Panc1 (cell line): ENCODE measurements at regions not wholly inside any gene's neighbourhood (a gene's known extent, or its start where the extent isn't known, plus 50 kb on each side); places are given as distances from the start of the nearest gene placed in this dataset.

ENCODE experiments used
- ATAC-seq: fragments of 200-7000 bp; cut with Tn5 transposase; 2 replicates; pipeline ENCODE4 v1.9.1; 2020; ENCODE audit warnings: mild to moderate bottlenecking, moderate library complexity
- BruUV-seq: library from RNA; stranded (reverse); fragments of 400-500 nt; replicated peaks from 2 replicates; lab custom pipeline; 2021; lab: Mats Ljungman, UMichigan
- CTCF ChIA-PET: fragments of 300-600 bp; sonication (Branson Sonifier 250); formaldehyde crosslinking; loops from one replicate; lab custom pipeline; 2022; ENCODE audit warnings: antibody characterized with exemption; lab: Charles Lee
- POLR2A ChIA-PET: fragments of 300-600 bp; sonication (Branson Sonifier 250); formaldehyde crosslinking; loops from one replicate; lab custom pipeline; 2022; ENCODE audit warnings: antibody characterized with exemption; lab: Charles Lee
- DNase-seq: peaks from one replicate; pipeline ENCODE4 v3.0.0-alpha.2; 2010; ENCODE audit warnings: low read depth, low spot score
- H3K27ac ChIP-seq: 2 replicates; pipeline ENCODE4 v1.5.1; 2011; ENCODE audit warnings: mild to moderate bottlenecking, low read length, inconsistent platforms
- H3K27me3 ChIP-seq: fragments of 200-500 bp; sonication (Bioruptor generic); 2 replicates; pipeline ENCODE4 v1.6.0; 2014; ENCODE audit warnings: low read length, inconsistent platforms; ENCODE audit not compliant: control insufficient read depth, insufficient read depth
- H3K36me3 ChIP-seq: fragments of 200-500 bp; sonication (Bioruptor generic); 2 replicates; pipeline ENCODE4 v1.5.1; 2014; ENCODE audit warnings: inconsistent platforms, mild to moderate bottlenecking, low read length, moderate library complexity; ENCODE audit not compliant: control insufficient read depth, insufficient read depth
- H3K4me1 ChIP-seq: 2 replicates; pipeline ENCODE4 v1.5.1; 2011; ENCODE audit warnings: inconsistent platforms, mild to moderate bottlenecking, low read length, moderate library complexity; ENCODE audit not compliant: control insufficient read depth, insufficient read depth
- H3K4me3 ChIP-seq, 2 experiments: 2 replicates each; pipeline ENCODE4 v1.5.1; 2011 to 2012; ENCODE audit warnings: low read depth in 2 of 2, low read length in 2 of 2, mild to moderate bottlenecking in 2 of 2, inconsistent platforms in 1 of 2, moderate library complexity in 1 of 2
- H3K9me3 ChIP-seq: fragments of 200-500 bp; sonication (Bioruptor generic); 2 replicates; pipeline ENCODE4 v1.5.1; 2014; ENCODE audit warnings: low read depth, mild to moderate bottlenecking, inconsistent platforms, low read length, moderate library complexity; ENCODE audit not compliant: control insufficient read depth, insufficient read depth
- CTCF ChIP-seq: fragments of 450-650 bp; IDR thresholded peaks from 2 replicates; pipeline ENCODE4 v1.5.1; 2017; ENCODE audit warnings: mild to moderate bottlenecking
- POLR2AphosphoS5 ChIP-seq: IDR thresholded peaks from 2 replicates; pipeline ENCODE4 v1.6.1; 2012; ENCODE audit warnings: mild to moderate bottlenecking, low read depth, low read length, moderate library complexity
- REST ChIP-seq, 2 experiments: IDR thresholded peaks; 2 replicates each; pipeline ENCODE4 v1.6.1; 2011 to 2012; ENCODE audit warnings: low read depth in 2 of 2, control low read depth in 1 of 2, low read length in 1 of 2, mild to moderate bottlenecking in 1 of 2, moderate library complexity in 1 of 2; ENCODE audit not compliant: insufficient read depth in 1 of 2
- SIN3A ChIP-seq: IDR thresholded peaks from 2 replicates; pipeline ENCODE4 v1.6.1; 2012; ENCODE audit warnings: low read depth, mild to moderate bottlenecking, low read length, moderate library complexity, borderline replicate concordance; ENCODE audit not compliant: insufficient read depth
- TCF7L2 ChIP-seq: IDR thresholded peaks from 2 replicates; pipeline ENCODE4 v1.6.1; 2011; ENCODE audit warnings: mild to moderate bottlenecking, low read depth, low read length, inconsistent platforms
- in situ Hi-C: cut with HindIII; loops from 2 replicates; pipeline ENCODE4 v1.10.0; 2016; ENCODE audit warnings: low sequenced_read_pairs, low pct_unique_long_range_greater_than_20kb
- intact Hi-C: fragments of 100-400 bp; cut with micrococcal nuclease; formaldehyde crosslinking; loops from one replicate; pipeline ENCODE4 v1.10.0; 2022; ENCODE audit not compliant: unreplicated experiment

- TF ChIP-seq CTCF (no peak), SIN3A (no peak), REST (IDR thresholded peaks at IDR 0.05; ENCODE audit: insufficient read depth in 1 of 2, low read depth in 2 of 2, low read length in 1 of 2) (no peak), POLR2AphosphoS5 (no peak), TCF7L2 (no peak)
- intact Hi-C loops (no loop called here), in situ Hi-C loops (no loop called here)
- Histone ChIP-seq H3K9me3 (no peaks in the 10 kb centered on the region), H3K27me3 (no peaks in the 10 kb centered on the region), H3K36me3 (no peaks in the 10 kb centered on the region), H3K4me1 (no peaks in the 10 kb centered on the region), H3K4me3 (no peak overlapping the region), H3K27ac (no peak overlapping the region)
- ATAC-seq = no peak
- POLR2A ChIA-PET = no interaction called here
- no peak for DNase-seq
- BruUV-seq = no TSS peak
- CTCF ChIA-PET = no interaction called here
Observed at GRCh38 chr13:80823472-80823871, 482.5 kb upstream of the SPRY2 start.

GRCh38 chr13:80821466-80821865 is 480.5 kb upstream of the SPRY2 start:
- DNase-seq (no peak), ATAC-seq (no peak)
- in situ Hi-C loops (no loop called here), intact Hi-C loops (no loop called here)
- Histone ChIP-seq H3K27ac (no peak overlapping the region), H3K27me3 (no peaks in the 10 kb centered on the region), H3K4me3 (no peak overlapping the region), H3K9me3 (peaks cover 7% of the 10 kb centered on the region; the same call in 1 of the 2 replicates), H3K36me3 (no peaks in the 10 kb centered on the region), H3K4me1 (no peaks in the 10 kb centered on the region)
- no TSS peak for BruUV-seq
- POLR2A ChIA-PET = no interaction called here
- CTCF ChIA-PET = no interaction called here
- TF ChIP-seq REST (IDR thresholded peaks at IDR 0.05; ENCODE audit: insufficient read depth in 1 of 2, low read depth in 2 of 2, low read length in 1 of 2) (no peak), POLR2AphosphoS5 (no peak), CTCF (no peak), TCF7L2 (no peak), SIN3A (no peak)
